Activated naive CD8-positive, alpha-beta T cell treated with anti-CD3 and anti-CD28 coated beads, Interleukin-2, amount 10 ng/mL, durations not matched to agents 7 days and 5 days (primary cell): ENCODE measurements at regions not wholly inside any gene's neighbourhood (a gene's known extent, or its start where the extent isn't known, plus 50 kb on each side); places are given as distances from the start of the nearest gene placed in this dataset.

Experiments used
- ATAC-seq: fragments of 150-1000 bp; cut with Tn5 transposase; one replicate; pipeline ENCODE4 v1.10.0; 2021; ENCODE audit warnings: low read depth, moderate library complexity
- POLR2A ChIA-PET: fragments of 350-600 bp; sonication (Branson Sonifier 250); formaldehyde crosslinking; loops from one replicate; lab custom pipeline; 2021; ENCODE audit warnings: antibody characterized with exemption; lab: Charles Lee
- DNase-seq: peaks from one replicate; pipeline ENCODE4 v3.0.0; 2021
- H3K27ac Mint-ChIP-seq: one replicate; pipeline ENCODE4 v1.8.0; 2022; ENCODE audit warnings: mild to moderate bottlenecking, mixed read lengths
- H3K27me3 Mint-ChIP-seq: one replicate; pipeline ENCODE4 v1.8.0; 2022; ENCODE audit warnings: mild to moderate bottlenecking, moderate library complexity, mixed read lengths
- H3K36me3 Mint-ChIP-seq: one replicate; pipeline ENCODE4 v1.8.0; 2021; ENCODE audit warnings: mild to moderate bottlenecking, mixed read lengths
- H3K4me1 Mint-ChIP-seq: one replicate; pipeline ENCODE4 v1.8.0; 2021; ENCODE audit warnings: mixed read lengths
- H3K4me3 Mint-ChIP-seq: one replicate; pipeline ENCODE4 v1.8.0; 2022; ENCODE audit warnings: mild to moderate bottlenecking, moderate library complexity, mixed read lengths
- H3K9me3 Mint-ChIP-seq: one replicate; pipeline ENCODE4 v1.8.0; 2021; ENCODE audit warnings: mixed read lengths

DNA sequence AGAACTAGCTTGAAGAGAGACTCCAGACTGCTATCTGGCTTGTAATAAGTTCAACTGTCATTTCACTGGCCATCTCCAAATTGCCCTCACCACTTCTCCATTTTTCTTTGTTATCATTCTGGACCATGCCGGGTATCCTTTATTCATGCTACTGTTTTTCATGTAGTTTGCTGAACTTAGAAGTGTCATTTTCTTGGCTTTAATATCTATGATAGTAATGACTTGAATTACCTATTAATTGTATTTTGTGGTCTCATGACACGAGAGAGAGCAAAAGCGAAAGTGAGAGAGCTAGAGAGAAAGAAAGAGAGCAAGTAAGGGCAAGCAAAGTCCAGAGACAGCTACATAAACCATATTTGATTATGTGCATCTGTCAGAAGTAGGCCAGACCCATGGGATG, 184.9 kb upstream of the ATP1B1 start:
- Mint-ChIP-seq H3K4me1 (peaks cover 10% of the 10 kb centered on the region), H3K27me3 (no peaks in the 10 kb centered on the region), H3K9me3 (peaks cover 4% of the 10 kb centered on the region), H3K36me3 (no peaks in the 10 kb centered on the region), H3K4me3 (peak overlapping the region; percentile 58), H3K27ac (peak overlapping the region; percentile 22)
- no peak for DNase-seq
- POLR2A ChIA-PET = no interaction called here
- no peak for ATAC-seq

DNA sequence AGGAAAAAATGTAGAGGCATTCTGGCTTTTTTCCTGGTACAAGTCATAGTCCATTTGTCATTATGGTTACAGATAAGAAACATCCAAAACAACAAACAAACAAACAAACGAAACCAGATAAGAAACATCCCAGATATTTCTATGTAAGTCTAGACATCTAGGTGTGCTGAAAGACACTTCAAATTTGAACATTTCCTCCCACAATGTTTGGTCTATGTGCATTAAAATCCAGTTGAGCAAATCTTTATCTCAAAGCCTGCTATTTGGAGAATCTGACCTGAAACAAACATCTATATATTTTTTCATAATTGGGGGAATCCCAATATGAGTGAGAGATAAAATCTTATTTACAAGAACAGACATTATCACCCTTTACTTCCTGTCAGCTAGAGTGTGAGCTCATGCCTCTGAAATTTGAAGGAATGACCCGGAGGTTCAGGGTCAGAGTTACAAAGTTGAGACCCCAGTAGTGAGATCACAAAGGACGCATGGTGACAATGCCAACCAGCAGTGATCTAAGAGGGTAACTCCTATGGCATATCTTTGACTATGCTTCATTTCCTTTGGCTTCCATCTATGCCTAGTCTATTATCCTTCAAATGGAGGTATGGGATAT, 182.9 kb upstream of the ATP1B1 start:
- Mint-ChIP-seq H3K9me3 (peaks cover 4% of the 10 kb centered on the region), H3K27me3 (peaks cover 6% of the 10 kb centered on the region), H3K36me3 (no peaks in the 10 kb centered on the region), H3K27ac (no peak overlapping the region), H3K4me1 (peaks cover 10% of the 10 kb centered on the region), H3K4me3 (no peak overlapping the region)
- DNase-seq = no peak
- POLR2A ChIA-PET = no interaction called here
- no peak for ATAC-seq

DNA sequence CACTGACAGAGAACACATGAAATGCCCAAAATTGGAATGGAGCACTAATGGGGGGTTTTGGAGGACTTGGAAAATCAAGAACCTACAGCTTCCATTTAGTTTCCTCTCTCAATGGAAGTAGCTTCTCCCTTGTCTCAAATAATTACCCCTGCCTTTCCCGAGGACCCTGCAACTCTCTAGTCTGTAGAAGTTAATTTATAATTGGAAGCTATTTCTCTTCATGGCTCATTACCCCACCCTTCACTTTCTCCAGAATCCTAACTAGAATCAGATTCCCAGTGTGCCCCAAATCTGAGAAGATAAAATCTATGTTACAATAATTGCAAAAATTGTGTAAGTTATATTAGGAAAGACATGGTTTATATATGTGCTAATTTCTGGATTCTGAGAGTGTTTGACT, 181.5 kb upstream of the ATP1B1 start:
- no peak for ATAC-seq
- Mint-ChIP-seq H3K36me3 (no peaks in the 10 kb centered on the region), H3K27me3 (peaks cover 18% of the 10 kb centered on the region), H3K4me1 (peaks cover 10% of the 10 kb centered on the region), H3K27ac (no peak overlapping the region), H3K4me3 (no peak overlapping the region), H3K9me3 (peaks cover 7% of the 10 kb centered on the region)
- POLR2A ChIA-PET = no interaction called here
- no peak for DNase-seq

DNA sequence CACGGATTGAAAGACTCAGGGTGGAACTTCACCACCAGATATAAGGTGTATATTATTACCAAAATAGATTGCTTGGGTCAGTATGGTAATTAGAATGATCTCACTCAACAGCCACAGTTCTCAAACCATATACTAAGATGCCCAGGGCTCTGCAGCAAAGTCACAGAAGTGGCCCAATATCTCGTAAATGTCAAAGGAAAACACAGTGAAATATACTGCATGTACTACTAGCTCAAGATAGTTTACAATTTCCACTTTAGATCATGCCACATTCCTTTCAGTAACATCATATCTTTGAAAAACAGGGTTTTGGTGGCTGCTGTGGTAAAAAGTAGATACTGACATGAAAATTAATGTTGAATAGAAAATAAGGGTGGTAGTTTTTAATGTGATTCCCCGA, 180.3 kb upstream of the ATP1B1 start:
- Mint-ChIP-seq H3K36me3 (no peaks in the 10 kb centered on the region), H3K27me3 (peaks cover 25% of the 10 kb centered on the region), H3K27ac (no peak overlapping the region), H3K4me3 (no peak overlapping the region), H3K4me1 (peaks cover 10% of the 10 kb centered on the region), H3K9me3 (peaks cover 7% of the 10 kb centered on the region)
- ATAC-seq = no peak
- DNase-seq = no peak
- POLR2A ChIA-PET = no interaction called here

DNA sequence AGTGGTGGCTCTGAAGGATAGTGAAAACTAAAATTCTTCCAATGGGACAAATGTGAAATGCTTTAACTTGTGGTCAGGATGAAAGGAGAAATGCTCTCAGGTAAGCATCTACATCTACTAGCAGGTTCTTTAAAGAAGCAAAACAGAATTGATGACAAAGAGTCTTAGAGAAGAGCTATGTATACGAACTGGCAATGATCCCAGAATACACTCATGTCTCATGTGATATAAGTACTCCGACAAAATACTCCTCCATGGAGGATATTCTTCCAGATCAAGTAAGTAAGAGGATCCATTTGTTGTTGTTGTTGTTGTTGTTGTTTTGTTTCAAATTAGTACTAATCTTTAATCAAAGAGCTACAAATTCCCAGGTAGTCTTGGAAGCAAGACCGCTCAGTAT, 174.0 kb upstream of the ATP1B1 start:
- ATAC-seq (no peak), DNase-seq (no peak)
- Mint-ChIP-seq H3K4me1 (no peaks in the 10 kb centered on the region), H3K4me3 (no peak overlapping the region), H3K27me3 (peaks cover 38% of the 10 kb centered on the region), H3K36me3 (no peaks in the 10 kb centered on the region), H3K27ac (no peak overlapping the region), H3K9me3 (peaks cover 2% of the 10 kb centered on the region)
- POLR2A ChIA-PET = no interaction called here

DNA sequence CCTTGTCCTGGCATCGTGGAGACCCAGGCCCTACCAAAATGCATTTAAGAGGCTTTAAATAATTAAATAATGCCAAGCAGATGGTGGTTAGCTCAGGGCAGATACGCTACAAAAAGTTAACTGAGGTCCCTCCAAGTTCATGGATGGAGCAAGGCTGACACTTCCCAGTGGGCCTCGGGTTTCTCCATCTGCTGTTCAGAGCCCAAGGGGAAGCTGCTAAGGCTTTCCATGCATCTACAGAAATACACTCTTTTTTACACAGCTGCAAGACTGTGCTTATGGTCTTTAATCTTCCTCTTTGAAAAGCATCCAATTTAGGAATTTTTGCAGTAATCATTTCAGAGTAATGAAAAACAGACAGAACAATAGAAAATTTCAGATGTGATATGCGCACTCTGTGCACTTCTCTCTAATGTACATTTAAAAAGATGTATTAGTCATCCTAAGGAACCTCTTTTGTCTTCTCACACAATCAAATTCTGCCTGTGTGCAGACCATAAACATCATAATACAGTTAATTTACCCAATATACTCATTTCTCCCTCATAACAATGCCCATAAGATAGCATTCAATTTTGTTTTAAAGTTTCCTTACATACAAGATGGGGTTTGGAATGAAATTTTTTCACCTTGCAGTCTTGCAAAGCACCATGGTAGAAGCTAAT, 173.2 kb upstream of the ATP1B1 start:
- Mint-ChIP-seq H3K27ac (no peak overlapping the region), H3K36me3 (no peaks in the 10 kb centered on the region), H3K4me1 (no peaks in the 10 kb centered on the region), H3K27me3 (peaks cover 33% of the 10 kb centered on the region), H3K4me3 (no peak overlapping the region), H3K9me3 (peaks cover 2% of the 10 kb centered on the region)
- no peak for ATAC-seq
- POLR2A ChIA-PET = no interaction called here
- DNase-seq = no peak

DNA sequence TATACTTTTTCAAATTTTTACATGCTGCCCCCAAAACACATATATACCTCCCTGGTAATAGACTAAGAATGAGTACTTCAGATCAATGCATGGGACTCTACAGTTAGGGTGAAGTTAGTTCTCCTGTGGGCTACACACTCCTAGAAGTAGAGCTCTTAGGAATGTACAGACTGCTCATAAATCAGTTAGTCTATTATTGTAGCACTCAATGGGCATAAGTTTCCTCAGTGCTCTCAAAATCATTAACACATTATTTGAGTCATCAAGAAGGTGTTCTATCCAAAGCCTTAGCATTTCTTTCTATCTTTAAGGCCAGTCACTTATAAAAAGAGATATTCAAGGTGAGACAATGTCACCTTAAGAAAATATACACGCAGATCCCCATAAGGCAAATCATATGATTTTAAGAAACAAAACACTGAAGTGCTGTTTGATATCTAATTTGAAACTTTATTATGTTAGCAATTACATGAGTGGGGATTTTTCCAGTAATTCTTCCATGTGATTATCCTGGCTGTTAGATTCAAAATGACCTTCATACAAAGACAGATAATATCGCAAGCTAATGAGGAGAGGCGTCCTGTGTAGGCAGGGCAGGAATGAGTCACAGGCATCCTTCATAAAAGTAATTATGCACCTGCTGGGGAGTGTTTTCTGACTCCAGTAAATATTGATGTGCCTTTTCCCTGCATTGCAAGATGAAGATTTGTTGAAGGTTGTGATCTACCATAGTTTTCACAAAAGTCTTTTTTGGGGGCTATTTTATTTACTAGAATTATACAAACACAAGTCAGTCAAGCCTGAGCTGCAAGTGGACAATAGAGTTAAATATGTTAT, 167.2 kb upstream of the ATP1B1 start:
- no peaks in the 10 kb centered on the region for H3K9me3 Mint-ChIP-seq
- H3K27me3 Mint-ChIP-seq = peaks cover 12% of the 10 kb centered on the region
- DNase-seq = no peak
- H3K4me3 Mint-ChIP-seq = no peak overlapping the region
- ATAC-seq = no peak
- H3K27ac Mint-ChIP-seq = no peak overlapping the region
- no peaks in the 10 kb centered on the region for H3K4me1 Mint-ChIP-seq
- peaks cover 3% of the 10 kb centered on the region for H3K36me3 Mint-ChIP-seq
- POLR2A ChIA-PET = no interaction called here

DNA sequence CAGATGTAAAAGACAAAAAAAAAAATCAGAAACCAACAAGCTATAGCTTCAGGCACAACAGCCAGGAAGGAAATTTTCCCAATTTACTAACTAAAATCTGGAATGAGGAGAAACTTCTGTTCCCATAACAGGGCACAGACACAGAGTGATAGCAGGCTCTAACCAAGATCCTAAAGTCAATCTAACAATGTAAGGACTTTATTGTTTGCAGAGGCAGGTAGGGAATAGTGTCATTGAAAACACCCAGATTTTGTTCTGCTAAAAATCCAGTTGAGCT, 166.6 kb upstream of the ATP1B1 start:
- ATAC-seq (no peak), DNase-seq (no peak)
- H3K9me3 Mint-ChIP-seq = no peaks in the 10 kb centered on the region
- POLR2A ChIA-PET = no interaction called here
- H3K27ac Mint-ChIP-seq = no peak overlapping the region
- no peaks in the 10 kb centered on the region for H3K4me1 Mint-ChIP-seq
- H3K27me3 Mint-ChIP-seq = peaks cover 10% of the 10 kb centered on the region
- peaks cover 3% of the 10 kb centered on the region for H3K36me3 Mint-ChIP-seq
- no peak overlapping the region for H3K4me3 Mint-ChIP-seq

DNA sequence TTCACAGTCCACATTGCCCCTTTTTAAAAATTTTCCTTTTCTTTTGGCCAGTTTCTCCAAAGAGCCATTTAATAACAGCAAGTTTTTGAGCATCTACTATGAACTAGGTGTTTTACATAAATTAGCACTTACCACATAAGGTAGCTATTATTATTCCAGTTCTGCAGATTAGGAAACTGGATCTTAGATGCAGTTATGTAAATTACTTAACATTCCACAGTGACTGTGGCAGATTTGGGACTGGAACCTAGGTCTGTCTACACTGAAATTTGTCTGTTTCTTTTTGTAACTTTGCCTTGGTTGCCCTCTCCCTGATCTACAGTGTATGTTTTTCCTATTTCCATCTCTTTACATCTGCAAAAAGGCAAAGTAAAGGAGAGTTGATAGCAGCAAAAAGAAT, 164.8 kb upstream of the ATP1B1 start:
- Mint-ChIP-seq H3K4me3 (no peak overlapping the region), H3K27ac (no peak overlapping the region), H3K9me3 (no peaks in the 10 kb centered on the region), H3K36me3 (peaks cover 3% of the 10 kb centered on the region), H3K4me1 (no peaks in the 10 kb centered on the region), H3K27me3 (peaks cover 16% of the 10 kb centered on the region)
- no peak for ATAC-seq
- POLR2A ChIA-PET = no interaction called here
- DNase-seq = no peak

DNA sequence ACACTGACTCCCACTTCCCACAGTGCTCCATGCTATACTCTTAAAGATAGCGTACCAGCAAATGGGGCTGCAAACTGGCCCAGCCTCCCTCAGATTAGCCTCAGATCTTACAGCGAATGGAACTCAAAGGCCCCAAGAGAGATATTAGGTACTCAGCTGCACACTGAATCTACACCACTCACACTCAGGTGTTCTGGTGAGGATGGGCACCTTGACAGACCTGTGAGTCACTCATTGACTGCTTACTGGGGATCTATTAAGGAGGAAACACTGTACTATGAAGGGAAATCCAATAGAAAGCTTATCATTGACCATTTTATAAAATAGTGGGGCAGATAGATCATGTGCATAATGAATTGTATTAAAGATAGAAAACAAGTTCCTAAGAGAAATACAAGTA, 164.3 kb upstream of the ATP1B1 start:
- H3K27me3 Mint-ChIP-seq = peaks cover 16% of the 10 kb centered on the region
- peaks cover 3% of the 10 kb centered on the region for H3K36me3 Mint-ChIP-seq
- H3K27ac Mint-ChIP-seq = no peak overlapping the region
- no peak overlapping the region for H3K4me3 Mint-ChIP-seq
- DNase-seq (no peak), ATAC-seq (no peak)
- no peaks in the 10 kb centered on the region for H3K4me1 Mint-ChIP-seq
- POLR2A ChIA-PET = interaction anchor here (0.5 kb wide), 1 partner anchor 123 kb away, joined by 3 read pairs; no protein-coding TSS in a partner anchor
- no peaks in the 10 kb centered on the region for H3K9me3 Mint-ChIP-seq

DNA sequence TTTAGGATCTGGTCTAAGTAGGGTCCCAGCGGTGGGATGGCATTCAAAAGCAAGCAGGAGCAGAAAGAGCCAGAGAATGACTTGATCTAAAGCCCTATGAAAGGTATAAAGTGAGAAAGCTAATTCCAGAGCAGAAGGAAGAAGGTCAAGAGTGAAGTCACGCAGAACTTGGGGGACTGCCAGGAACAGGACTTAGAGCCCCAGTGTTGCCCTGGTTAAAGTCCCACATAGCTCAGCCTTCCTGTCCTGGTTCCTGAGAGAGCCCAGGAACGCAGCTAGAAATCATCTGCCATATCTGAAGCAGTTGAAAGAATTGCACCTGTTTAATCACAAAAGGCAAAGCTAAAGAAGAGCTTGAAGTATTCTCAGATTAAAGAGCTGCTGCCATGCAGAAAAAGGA, 160.6 kb upstream of the ATP1B1 start:
- H3K9me3 Mint-ChIP-seq = no peaks in the 10 kb centered on the region
- no peak for ATAC-seq

DNA sequence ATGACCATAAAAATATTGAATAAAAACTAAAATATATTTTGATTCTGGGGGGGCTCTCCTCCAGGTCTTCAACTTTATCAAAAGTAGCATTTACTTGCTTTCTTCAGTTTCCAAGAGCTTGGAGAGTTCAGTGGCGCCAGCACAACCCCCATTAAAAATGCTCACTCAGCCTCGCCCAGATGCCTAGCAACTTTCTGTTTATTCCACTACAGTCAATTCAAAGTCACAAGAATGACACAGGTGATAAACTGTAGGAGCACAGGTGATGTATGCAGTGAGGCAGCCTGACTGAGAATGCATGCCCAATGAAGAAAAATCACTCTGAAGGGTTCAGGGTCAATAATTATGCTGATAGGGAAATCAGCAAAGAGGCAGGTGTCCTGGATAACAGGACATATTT, 159.4 kb upstream of the ATP1B1 start:
- DNase-seq (no peak), ATAC-seq (no peak)
- Mint-ChIP-seq H3K36me3 (no peaks in the 10 kb centered on the region), H3K4me1 (no peaks in the 10 kb centered on the region), H3K27me3 (peaks cover 14% of the 10 kb centered on the region), H3K9me3 (no peaks in the 10 kb centered on the region), H3K4me3 (no peak overlapping the region), H3K27ac (no peak overlapping the region)
- POLR2A ChIA-PET = no interaction called here

More for the DNA sequence above, 160.6 kb upstream of the ATP1B1 start:
- POLR2A ChIA-PET = no interaction called here
- Mint-ChIP-seq H3K4me3 (no peak overlapping the region), H3K4me1 (no peaks in the 10 kb centered on the region), H3K36me3 (peaks cover 2% of the 10 kb centered on the region), H3K27me3 (peaks cover 17% of the 10 kb centered on the region), H3K27ac (no peak overlapping the region)
- DNase-seq = no peak

DNA sequence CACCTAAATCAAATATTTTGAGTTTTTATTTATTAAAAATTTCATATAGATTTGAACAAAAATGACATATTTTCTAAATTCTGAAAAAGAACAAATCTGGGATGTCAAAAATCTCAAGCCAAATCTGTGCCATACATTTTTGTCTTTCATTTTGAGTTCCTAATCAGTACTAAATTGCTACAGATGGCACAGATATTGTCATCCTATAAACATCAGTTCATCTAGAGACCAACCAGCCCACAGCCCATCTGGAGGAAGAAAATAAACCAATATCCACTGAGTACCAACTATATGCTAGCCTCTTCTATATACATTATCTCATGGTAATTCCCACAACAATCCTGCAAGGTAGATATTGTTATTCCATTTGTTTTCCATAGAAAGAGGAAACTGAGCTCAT, 156.8 kb upstream of the ATP1B1 start:
- no peaks in the 10 kb centered on the region for H3K4me1 Mint-ChIP-seq
- peaks cover 10% of the 10 kb centered on the region for H3K27me3 Mint-ChIP-seq
- POLR2A ChIA-PET = no interaction called here
- no peak overlapping the region for H3K27ac Mint-ChIP-seq
- DNase-seq (no peak), ATAC-seq (no peak)
- H3K4me3 Mint-ChIP-seq = no peak overlapping the region
- H3K36me3 Mint-ChIP-seq = no peaks in the 10 kb centered on the region
- H3K9me3 Mint-ChIP-seq = peaks cover 1% of the 10 kb centered on the region

DNA sequence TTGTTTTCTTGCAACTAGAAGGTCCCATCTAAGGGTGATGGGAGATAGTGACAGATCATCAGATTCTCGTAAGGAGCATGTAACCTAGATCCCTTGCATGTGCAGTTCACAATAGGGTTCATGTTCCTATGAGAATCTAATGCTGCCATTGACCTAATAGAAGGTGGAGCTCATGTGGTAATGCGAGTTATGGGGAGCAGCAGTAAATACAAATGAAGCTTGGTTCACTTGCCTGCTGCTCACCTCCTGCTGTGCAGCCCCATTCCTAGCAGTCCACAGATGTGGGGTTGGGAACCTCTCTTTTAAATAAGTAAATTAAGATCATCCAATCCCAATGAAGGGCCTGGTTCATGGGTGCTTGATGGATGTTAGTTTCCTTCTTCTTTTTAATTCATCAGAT, 148.7 kb upstream of the ATP1B1 start:
- Mint-ChIP-seq H3K36me3 (no peaks in the 10 kb centered on the region), H3K9me3 (peaks cover 7% of the 10 kb centered on the region), H3K27ac (no peak overlapping the region), H3K4me3 (no peak overlapping the region), H3K4me1 (no peaks in the 10 kb centered on the region), H3K27me3 (peaks cover 13% of the 10 kb centered on the region)
- no peak for ATAC-seq
- POLR2A ChIA-PET = no interaction called here
- no peak for DNase-seq
